ENCODE measurements at regions not wholly inside any gene's neighbourhood (a gene's known extent, or its start where the extent isn't known, plus 50 kb on each side); places are given as distances from the start of the nearest gene placed in this dataset.

GRCh38 chr6:121619013-121619412, 183.6 kb downstream of the GJA1 start:
- TF ChIP-seq POLR2A (IDR thresholded peaks at IDR 0.05) (no peak), POLR2AphosphoS5 (IDR thresholded peaks at IDR 0.05) (no peak), CTCF (IDR thresholded peaks at IDR 0.05) (no peak)

Measured in transverse colon (tissue), 4 donors.